ENCODE measurements at regions not wholly inside any gene's neighbourhood (a gene's known extent, or its start where the extent isn't known, plus 50 kb on each side); places are given as distances from the start of the nearest gene placed in this dataset.

GRCh38 chr4:11342401-11342800 lies 86.3 kb downstream of the HS3ST1 start:
- no peak for TF ChIP-seq CTCF (IDR thresholded peaks at IDR 0.05; ENCODE audit: low read depth, low read length, missing control alignments)
- no peak for DNase-seq (ENCODE audit: low read depth)

GRCh38 chr4:11341337-11342043 lies 87.2 kb downstream of the HS3ST1 start:
- no peak overlapping the region for H3K4me3 ChIP-seq (ENCODE audit: low read depth, low read length)
- TF ChIP-seq CTCF (IDR thresholded peaks at IDR 0.05; ENCODE audit: low read depth, low read length, missing control alignments), result no peak
- DNase-seq (ENCODE audit: low read depth), result no peak

More at GRCh38 chr4:11342401-11342800, 86.3 kb downstream of the HS3ST1 start:
- H3K4me3 ChIP-seq (ENCODE audit: low read depth, low read length), result no peak overlapping the region

- no peak overlapping the region for H3K4me3 ChIP-seq (ENCODE audit: low read depth, low read length)
- DNase-seq (ENCODE audit: low read depth), result no peak
- TF ChIP-seq CTCF (IDR thresholded peaks at IDR 0.05; ENCODE audit: low read depth, low read length, missing control alignments), result no peak
These were observed 89.5 kb downstream of the HS3ST1 start for GRCh38 chr4:11338956-11339782.

GRCh38 chr4:11337287-11337686 lies 91.4 kb downstream of the HS3ST1 start:
- no peak for TF ChIP-seq CTCF (IDR thresholded peaks at IDR 0.05; ENCODE audit: low read depth, low read length, missing control alignments)
- H3K4me3 ChIP-seq (ENCODE audit: low read depth, low read length), result no peak overlapping the region

GRCh38 chr4:11336435-11336834 lies 92.3 kb downstream of the HS3ST1 start:
- no peak for TF ChIP-seq CTCF (IDR thresholded peaks at IDR 0.05; ENCODE audit: low read depth, low read length, missing control alignments)
- H3K4me3 ChIP-seq (ENCODE audit: low read depth, low read length), result no peak overlapping the region
- DNase-seq (ENCODE audit: low read depth), result no peak

More at GRCh38 chr4:11337287-11337686, 91.4 kb downstream of the HS3ST1 start:
- DNase-seq (ENCODE audit: low read depth), result no peak

GRCh38 chr4:11334887-11335286 lies 93.8 kb downstream of the HS3ST1 start:
- TF ChIP-seq CTCF (IDR thresholded peaks at IDR 0.05; ENCODE audit: low read depth, low read length, missing control alignments), result no peak
- DNase-seq (ENCODE audit: low read depth), result no peak
- H3K4me3 ChIP-seq (ENCODE audit: low read depth, low read length), result no peak overlapping the region
